Lung (tissue), 11 donors: ENCODE measurements at regions not wholly inside any gene's neighbourhood (a gene's known extent, or its start where the extent isn't known, plus 50 kb on each side); places are given as distances from the start of the nearest gene placed in this dataset.
"Not testable (repeated sequence)": the region's sequence is repeated elsewhere in the genome, so short reads cannot be mapped to it uniquely, and the experiment has no call there.

ENCODE experiments used
- ATAC-seq: fragments of 200-7000 bp; cut with Tn5 transposase; one replicate; pipeline ENCODE4 v1.9.1; 2020; ENCODE audit warnings: moderate number of reproducible peaks; ENCODE audit not compliant: insufficient read depth, low FRiP score
- DNase-seq, 3 donors: peaks; one replicate each; pipeline ENCODE4 v3.0.0-alpha.2; 2013 to 2017
- H3K27ac ChIP-seq, 2 donors: one replicate each; pipeline ENCODE4 v1.5.1; 2013; ENCODE audit warnings: mild to moderate bottlenecking in 2 of 2, moderate library complexity in 2 of 2, control low read depth in 1 of 2, inconsistent platforms in 1 of 2, low read depth in 1 of 2, low read length in 1 of 2
- H3K27me3 ChIP-seq, 3 donors: one replicate each; pipeline ENCODE4 v1.5.1; 2013; ENCODE audit warnings: low read length in 2 of 3; ENCODE audit not compliant: control insufficient read depth in 3 of 3, insufficient read depth in 3 of 3
- H3K36me3 ChIP-seq, 4 donors: one replicate each; pipeline ENCODE4 v1.5.1; 2013; ENCODE audit warnings: low read length in 4 of 4, mild to moderate bottlenecking in 1 of 4, moderate library complexity in 1 of 4; ENCODE audit not compliant: control insufficient read depth in 4 of 4, insufficient read depth in 4 of 4
- H3K4me1 ChIP-seq, 5 donors: one replicate each; pipeline ENCODE4 v1.5.1; 2013; ENCODE audit warnings: low read length in 5 of 5, mild to moderate bottlenecking in 2 of 5, moderate library complexity in 1 of 5; ENCODE audit not compliant: control insufficient read depth in 5 of 5, insufficient read depth in 5 of 5
- H3K4me3 ChIP-seq: one replicate; pipeline ENCODE4 v1.5.1; 2013; ENCODE audit warnings: mild to moderate bottlenecking, control low read depth, moderate library complexity
- H3K9ac ChIP-seq, 2 donors: one replicate each; pipeline ENCODE4 v1.5.1; 2013; ENCODE audit warnings: low read length in 2 of 2, control low read depth in 1 of 2; ENCODE audit not compliant: insufficient read depth in 1 of 2
- H3K9me3 ChIP-seq, 4 donors: one replicate each; pipeline ENCODE4 v1.5.1; 2013; ENCODE audit warnings: low read length in 3 of 4, mild to moderate bottlenecking in 1 of 4, moderate library complexity in 1 of 4; ENCODE audit not compliant: control insufficient read depth in 4 of 4, insufficient read depth in 3 of 4
- WGBS, 2 donors: extraction: QIAGEN DNeasy Blood & Tissue Kit; methylation state at CpG; one replicate each; pipeline ENCODE4 v1.1.7; 2013; 5-methylcytosine and 5-hydroxymethylcytosine counted together
- TF ChIP-seq, protein P1 (sequence below): IDR thresholded peaks from 2 replicates; pipeline ENCODE4 v1.5.1; 2012; ENCODE audit warnings: mild to moderate bottlenecking; ENCODE audit errors: control extremely low read depth, extremely low read depth
- donor health status: control.
- donor health status: control.
- donor health status: Bipolar disorder and iron deficiency.
- donor health status: healthy.
- donor health status: DM: yes; HTN: yes; CAD: no.

DNA sequence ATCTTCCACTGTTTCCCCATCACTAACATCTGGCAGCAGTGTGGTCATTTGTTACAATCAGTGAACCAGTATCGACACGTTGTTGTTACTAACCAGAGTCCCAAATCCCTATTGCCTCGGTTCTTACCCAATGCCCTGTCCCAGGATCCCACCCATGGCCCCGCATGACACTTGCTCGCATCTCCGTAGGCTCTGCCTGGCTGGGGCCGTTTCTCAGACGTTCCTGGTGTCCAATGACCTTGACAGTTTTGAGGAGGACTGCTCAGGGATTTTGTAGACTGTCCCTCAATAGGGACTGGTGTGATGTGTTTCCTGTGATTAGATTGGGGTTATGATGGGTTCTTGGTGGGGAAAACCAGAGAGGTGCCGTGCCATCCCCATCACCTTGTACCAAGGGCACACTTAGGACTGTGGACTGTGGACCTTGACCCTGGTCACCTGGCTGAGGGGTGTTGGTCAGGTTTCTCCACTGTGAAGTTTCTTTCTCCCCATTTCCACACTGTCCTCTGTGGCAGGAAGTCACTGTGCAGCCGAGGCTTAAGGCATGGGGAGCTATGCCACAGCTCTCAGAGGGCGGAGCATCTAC, 108.4 kb downstream of the ADRA2C start:
- TF ChIP-seq, protein P1, sequence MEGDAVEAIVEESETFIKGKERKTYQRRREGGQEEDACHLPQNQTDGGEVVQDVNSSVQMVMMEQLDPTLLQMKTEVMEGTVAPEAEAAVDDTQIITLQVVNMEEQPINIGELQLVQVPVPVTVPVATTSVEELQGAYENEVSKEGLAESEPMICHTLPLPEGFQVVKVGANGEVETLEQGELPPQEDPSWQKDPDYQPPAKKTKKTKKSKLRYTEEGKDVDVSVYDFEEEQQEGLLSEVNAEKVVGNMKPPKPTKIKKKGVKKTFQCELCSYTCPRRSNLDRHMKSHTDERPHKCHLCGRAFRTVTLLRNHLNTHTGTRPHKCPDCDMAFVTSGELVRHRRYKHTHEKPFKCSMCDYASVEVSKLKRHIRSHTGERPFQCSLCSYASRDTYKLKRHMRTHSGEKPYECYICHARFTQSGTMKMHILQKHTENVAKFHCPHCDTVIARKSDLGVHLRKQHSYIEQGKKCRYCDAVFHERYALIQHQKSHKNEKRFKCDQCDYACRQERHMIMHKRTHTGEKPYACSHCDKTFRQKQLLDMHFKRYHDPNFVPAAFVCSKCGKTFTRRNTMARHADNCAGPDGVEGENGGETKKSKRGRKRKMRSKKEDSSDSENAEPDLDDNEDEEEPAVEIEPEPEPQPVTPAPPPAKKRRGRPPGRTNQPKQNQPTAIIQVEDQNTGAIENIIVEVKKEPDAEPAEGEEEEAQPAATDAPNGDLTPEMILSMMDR = no peak
- H3K27me3 ChIP-seq = peaks cover 13 to 87% (median 50%) of the 10 kb centered on the region in 3 donors
- DNase-seq (no peak), ATAC-seq (no peak)
- no peak overlapping the region for H3K9ac ChIP-seq
- H3K9me3 ChIP-seq = peaks cover 0 to 14% (median 0%) of the 10 kb centered on the region in 4 donors
- no peak overlapping the region for H3K27ac ChIP-seq
- H3K4me3 ChIP-seq = no peak overlapping the region
- H3K36me3 ChIP-seq = no peaks in the 10 kb centered on the region
- 65 to 70% methylated on average over 11 of the region's 11 CpGs for WGBS, 2 donors
- no peaks in the 10 kb centered on the region for H3K4me1 ChIP-seq

DNA sequence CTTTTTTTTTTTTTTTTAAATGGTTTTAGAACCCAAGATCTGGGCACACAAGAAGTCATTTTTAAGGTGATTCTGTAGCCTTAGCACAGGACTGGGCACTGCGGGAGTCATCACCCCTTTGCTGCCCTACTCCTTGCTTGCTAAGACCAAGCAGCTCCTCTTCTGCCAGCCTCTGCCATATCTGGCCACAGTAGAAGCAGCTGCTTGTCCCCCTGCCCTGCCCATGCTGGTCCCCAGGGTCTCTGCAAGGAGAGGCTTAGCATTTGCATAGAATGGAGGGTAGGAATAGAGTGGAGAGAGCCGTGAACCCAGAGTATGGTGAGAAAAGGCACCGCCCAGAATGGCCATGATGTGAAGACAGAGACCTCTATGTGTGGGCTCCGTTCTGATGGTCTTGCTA, 109.3 kb downstream of the ADRA2C start:
- 56 to 72% methylated on average over 4 of the region's 4 CpGs for WGBS, 2 donors
- TF ChIP-seq, protein P1 = no peak
- H3K36me3 ChIP-seq = no peaks in the 10 kb centered on the region
- H3K9me3 ChIP-seq = peaks cover 0 to 16% (median 0%) of the 10 kb centered on the region in 4 donors
- no peak overlapping the region for H3K9ac ChIP-seq
- DNase-seq (no peak), ATAC-seq (no peak)
- H3K27ac ChIP-seq = no peak overlapping the region
- H3K4me3 ChIP-seq = no peak overlapping the region
- peaks cover 13 to 87% (median 55%) of the 10 kb centered on the region in 3 donors for H3K27me3 ChIP-seq
- no peaks in the 10 kb centered on the region for H3K4me1 ChIP-seq

DNA sequence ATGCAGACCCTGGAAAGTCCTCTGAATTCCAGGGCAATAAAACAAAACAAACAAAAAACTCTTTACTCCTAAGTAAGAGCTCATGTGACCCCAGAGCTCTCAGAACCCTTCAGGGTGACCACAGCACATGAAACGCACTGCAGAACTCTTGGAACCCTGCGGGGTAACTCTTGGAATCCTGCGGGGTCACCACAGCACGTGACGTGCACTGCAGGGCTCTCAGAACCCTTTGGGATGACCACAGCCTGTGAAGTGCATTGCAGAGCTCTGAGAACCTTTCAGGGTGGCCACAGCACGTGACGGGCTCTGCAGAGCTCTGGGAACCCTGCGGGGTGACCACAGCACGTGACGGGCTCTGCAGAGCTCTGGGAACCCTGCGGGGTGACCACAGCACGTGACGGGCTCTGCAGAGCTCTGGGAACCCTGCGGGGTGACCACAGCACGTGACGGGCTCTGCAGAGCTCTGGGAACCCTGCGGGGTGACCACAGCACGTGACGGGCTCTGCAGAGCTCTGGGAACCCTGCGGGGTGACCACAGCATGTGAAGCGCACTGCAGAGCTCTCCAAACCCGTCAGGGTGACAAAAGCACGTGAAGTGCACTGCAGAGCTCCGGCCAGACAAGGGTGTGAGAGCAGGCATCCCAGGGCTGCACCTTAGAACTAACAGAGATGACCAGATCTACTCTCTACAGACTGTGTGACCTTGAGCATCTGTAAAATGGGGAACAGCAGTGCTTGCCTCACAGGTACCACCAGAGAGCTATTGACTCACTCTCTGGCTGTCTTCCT, 110.1 kb downstream of the ADRA2C start:
- WGBS, 2 donors = 58 to 71% methylated on average over 18 of the region's 24 CpGs
- peaks cover 0 to 16% (median 0%) of the 10 kb centered on the region in 4 donors for H3K9me3 ChIP-seq
- not testable (repeated sequence) for H3K36me3 ChIP-seq, H3K4me3 ChIP-seq, ATAC-seq, H3K27ac ChIP-seq, DNase-seq, H3K4me1 ChIP-seq, H3K9ac ChIP-seq
- peaks cover 13 to 79% (median 57%) of the 10 kb centered on the region in 3 donors for H3K27me3 ChIP-seq

DNA sequence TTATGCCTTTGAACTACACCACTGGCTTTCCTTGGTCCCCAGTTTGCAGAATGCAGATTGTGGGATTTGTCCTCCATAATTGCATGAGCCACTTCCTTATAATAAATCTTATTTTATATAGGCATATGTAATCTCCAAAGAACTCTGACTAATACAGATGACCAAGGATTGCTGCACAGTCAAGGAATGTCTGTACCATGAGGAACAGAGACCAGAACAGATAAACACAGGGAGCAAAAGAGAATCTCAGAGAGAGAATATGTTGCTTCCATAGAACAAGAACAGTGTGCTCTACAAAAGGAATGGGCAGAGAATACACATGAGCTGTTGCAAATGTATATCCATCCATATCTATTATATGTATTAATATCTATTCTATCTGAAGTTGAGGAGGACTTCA, 111.1 kb downstream of the ADRA2C start:
- H3K9ac ChIP-seq = no peak overlapping the region
- no peak for ATAC-seq
- peaks cover 13 to 72% (median 54%) of the 10 kb centered on the region in 3 donors for H3K27me3 ChIP-seq
- H3K36me3 ChIP-seq = no peaks in the 10 kb centered on the region
- DNase-seq = no peak
- TF ChIP-seq, protein P1 = no peak
- peaks cover 0 to 16% (median 0%) of the 10 kb centered on the region in 4 donors for H3K9me3 ChIP-seq
- H3K4me3 ChIP-seq = no peak overlapping the region
- no peak overlapping the region for H3K27ac ChIP-seq
- H3K4me1 ChIP-seq = no peaks in the 10 kb centered on the region
